PC-9 (cell line): ENCODE measurements at regions not wholly inside any gene's neighbourhood (a gene's known extent, or its start where the extent isn't known, plus 50 kb on each side); places are given as distances from the start of the nearest gene placed in this dataset.

Experiments
- CTCF ChIP-seq: fragments of 200-600 bp; sonication (generic); conservative IDR thresholded peaks from 2 replicates; pipeline ENCODE4 v1.6.1; 2017; ENCODE audit warnings: mixed run types, antibody characterized with exemption, mild to moderate bottlenecking, moderate library complexity
- EZH2 ChIP-seq: fragments of 200-600 bp; sonication (generic); IDR thresholded peaks from 2 replicates; pipeline ENCODE4 v1.8.0; 2017; ENCODE audit warnings: antibody characterized with exemption, low read depth

DNA sequence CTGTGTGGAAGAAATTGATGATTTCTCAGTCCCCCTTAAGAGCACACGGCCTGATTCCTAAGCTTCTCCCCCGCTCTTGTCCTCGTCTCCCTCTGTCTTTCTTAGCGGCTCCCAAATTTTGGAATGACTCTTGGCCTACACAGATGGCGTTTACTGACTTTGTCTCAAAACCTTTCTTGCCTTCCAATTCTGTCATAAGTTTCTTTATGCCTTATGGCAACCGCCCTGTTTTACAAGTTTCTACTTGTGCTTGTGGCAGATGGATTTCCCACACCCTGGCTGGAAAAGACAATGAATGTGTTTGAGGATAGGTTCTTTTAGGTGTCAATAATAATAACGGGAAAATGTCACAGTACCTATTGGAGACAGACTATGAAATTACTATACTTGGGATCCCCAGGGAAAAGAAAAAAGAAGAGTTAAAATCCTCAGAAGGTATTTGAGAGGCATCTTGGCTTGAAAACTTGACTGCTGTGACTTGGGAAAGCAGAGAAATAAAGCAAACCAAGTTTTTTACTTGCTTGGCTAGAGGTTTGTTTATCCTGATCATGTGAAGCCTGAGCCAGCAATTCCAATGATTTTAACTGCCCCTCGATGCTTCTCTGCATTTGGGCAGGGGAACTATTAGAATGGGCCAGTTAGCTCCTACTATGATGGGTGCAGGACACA, 276.4 kb downstream of the HRH4 start:
- TF ChIP-seq EZH2 (no peak), CTCF (no peak)
